HCT116 (cell line): ENCODE measurements at regions not wholly inside any gene's neighbourhood (a gene's known extent, or its start where the extent isn't known, plus 50 kb on each side); places are given as distances from the start of the nearest gene placed in this dataset.

Source experiments
- ATAC-seq: fragments of 200-7000 bp; cut with Tn5 transposase; 2 replicates; pipeline ENCODE4 v1.9.1; 2020; ENCODE audit warnings: mild to moderate bottlenecking, moderate library complexity
- BruUV-seq: library from RNA; stranded (reverse); fragments of 400-500 nt; replicated peaks from 2 replicates; lab custom pipeline; 2021; lab: Mats Ljungman, UMichigan
- CTCF ChIA-PET: fragments of 300-600 bp; sonication (Branson Sonifier 250); formaldehyde crosslinking; loops from one replicate; lab custom pipeline; 2021; ENCODE audit warnings: antibody characterized with exemption; lab: Charles Lee
- POLR2A ChIA-PET: fragments of 300-600, 350-600 bp; sonication (Branson Sonifier 250); formaldehyde crosslinking; loops from one replicate; lab custom pipeline; 2021; ENCODE audit warnings: antibody characterized with exemption; lab: Charles Lee
- RAD21 ChIA-PET, 2 experiments: fragments of 300-600 bp; sonication (Branson Sonifier 250); formaldehyde crosslinking; loops; one replicate each; lab custom pipeline; 2023; ENCODE audit warnings: low total read pairs in 2 of 2; ENCODE audit not compliant: uncharacterized antibody in 2 of 2, unreplicated experiment in 2 of 2, low non-redundant PET in 1 of 2; lab: Charles Lee
- DNase-seq: peaks from one replicate; pipeline ENCODE4 v3.0.0-alpha.2; 2010; ENCODE audit warnings: low read depth, low spot score
- H2AFZ ChIP-seq: fragments of 200-600 bp; shearing (Covaris generic), sonication (generic); 2 replicates; pipeline ENCODE4 v1.6.1; 2017; ENCODE audit warnings: low read depth, mixed run types, mixed read lengths, antibody characterized with exemption, low read length; ENCODE audit not compliant: poor library complexity, severe bottlenecking
- H3K27ac ChIP-seq: 2 replicates; pipeline ENCODE4 v1.5.1; 2012; ENCODE audit warnings: low read depth, low read length
- H3K27me3 ChIP-seq: fragments of 200-600 bp; sonication (generic); 2 replicates; pipeline ENCODE4 v1.6.1; 2016; ENCODE audit warnings: mixed run types, low read length, mixed read lengths; ENCODE audit not compliant: insufficient read depth
- H3K36me3 ChIP-seq, 2 experiments: fragments of 200-500 bp in 1 of 2; fragments of 200-600 bp in 1 of 2; sonication (Bioruptor generic) in 1 of 2; sonication (generic) in 1 of 2; 2 replicates each; pipeline versions ENCODE4 v1.5.1 to v1.6.1; 2014 to 2016; ENCODE audit warnings: low read length in 2 of 2, inconsistent platforms in 1 of 2, mixed read lengths in 1 of 2, mixed run types in 1 of 2; ENCODE audit not compliant: insufficient read depth in 2 of 2, control insufficient read depth in 1 of 2
- H3K4me1 ChIP-seq, 2 experiments: fragments of 200-600 bp in 1 of 2; sonication (generic) in 1 of 2; 2 replicates each; pipeline versions ENCODE4 v1.5.1 to v1.6.1; 2012 to 2017; ENCODE audit warnings: low read length in 2 of 2, inconsistent platforms in 1 of 2, mild to moderate bottlenecking in 1 of 2, mixed read lengths in 1 of 2, mixed run types in 1 of 2, moderate library complexity in 1 of 2; ENCODE audit not compliant: insufficient read depth in 2 of 2, control insufficient read depth in 1 of 2
- H3K4me2 ChIP-seq: fragments of 200-600 bp; sonication (generic); 2 replicates; pipeline ENCODE4 v1.6.1; 2017; ENCODE audit warnings: mixed run types, low read length, mixed read lengths
- H3K4me3 ChIP-seq, 2 experiments: fragments of 200-600 bp in 1 of 2; sonication (generic) in 1 of 2; replicated peaks in 1 of 2; 2 replicates each; pipeline ENCODE4 v1.5.1; 2011 to 2016; ENCODE audit warnings: low read length in 2 of 2, control low read depth in 1 of 2, low read depth in 1 of 2, mild to moderate bottlenecking in 1 of 2, mixed read lengths in 1 of 2, mixed run types in 1 of 2
- H3K79me2 ChIP-seq: fragments of 200-600 bp; sonication (generic); 2 replicates; pipeline ENCODE4 v1.6.1; 2017; ENCODE audit warnings: mild to moderate bottlenecking, mixed run types, low read length, moderate library complexity, mixed read lengths; ENCODE audit not compliant: insufficient read depth
- H3K9ac ChIP-seq: fragments of 200-600 bp; sonication (generic); 2 replicates; pipeline ENCODE4 v1.6.1; 2016; ENCODE audit warnings: low read length, mixed read lengths
- H3K9me2 ChIP-seq: fragments of 200-600 bp; sonication (generic), shearing (Covaris generic); 2 replicates; pipeline ENCODE4 v1.6.1; 2017; ENCODE audit warnings: mixed run types, mild to moderate bottlenecking, moderate library complexity; ENCODE audit not compliant: insufficient read depth
- H3K9me3 ChIP-seq, 2 experiments: fragments of 200-500 bp in 1 of 2; fragments of 200-600 bp in 1 of 2; sonication (Bioruptor generic) in 1 of 2; sonication (generic) in 1 of 2; 2 replicates each; pipeline ENCODE4 v1.6.1; 2014 to 2017; ENCODE audit warnings: low read length in 2 of 2, mixed read lengths in 2 of 2, inconsistent platforms in 1 of 2, low read depth in 1 of 2, mild to moderate bottlenecking in 1 of 2, mixed run types in 1 of 2, moderate library complexity in 1 of 2; ENCODE audit not compliant: control insufficient read depth in 1 of 2, insufficient read depth in 1 of 2
- H4K20me1 ChIP-seq: fragments of 200-600 bp; sonication (generic), shearing (Covaris generic); 2 replicates; pipeline ENCODE4 v1.6.1; 2017; ENCODE audit warnings: mixed run types, mild to moderate bottlenecking, moderate library complexity; ENCODE audit not compliant: insufficient read depth
- ATF3 ChIP-seq: IDR thresholded peaks from 2 replicates; pipeline ENCODE4 v1.6.1; 2012
- CBX3 ChIP-seq: IDR thresholded peaks from 2 replicates; pipeline ENCODE4 v1.6.1; 2012; ENCODE audit warnings: low read depth
- CEBPB ChIP-seq: IDR thresholded peaks from 2 replicates; pipeline ENCODE4 v1.6.1; 2012; ENCODE audit warnings: low read depth
- ELF1 ChIP-seq: IDR thresholded peaks from 2 replicates; pipeline ENCODE4 v1.6.1; 2012; ENCODE audit warnings: low read depth, borderline replicate concordance
- EZH2 ChIP-seq: fragments of 200-600 bp; sonication (generic); IDR thresholded peaks from 2 replicates; pipeline ENCODE4 v1.6.1; 2017; ENCODE audit warnings: antibody characterized with exemption, mixed run types
- EZH2phosphoT487 ChIP-seq: fragments of 200-600 bp; IDR thresholded peaks from 2 replicates; pipeline ENCODE4 v1.6.1; 2018; ENCODE audit warnings: antibody characterized with exemption, borderline replicate concordance
- FOSL1 ChIP-seq: IDR thresholded peaks from 2 replicates; pipeline ENCODE4 v1.6.1; 2012; ENCODE audit warnings: low read depth
- JUND ChIP-seq: IDR thresholded peaks from 2 replicates; pipeline ENCODE4 v1.6.1; 2012
- MAX ChIP-seq: IDR thresholded peaks from 2 replicates; pipeline ENCODE4 v1.6.1; 2012
- POLR2A ChIP-seq: IDR thresholded peaks from 2 replicates; pipeline ENCODE4 v1.7.0; 2011; ENCODE audit warnings: borderline replicate concordance; ENCODE audit not compliant: insufficient read depth, insufficient read length; ENCODE audit errors: extremely low read depth
- RAD21 ChIP-seq: IDR thresholded peaks from 2 replicates; pipeline ENCODE4 v1.6.1; 2012; ENCODE audit warnings: low read depth, mild to moderate bottlenecking
- REST ChIP-seq: IDR thresholded peaks from 2 replicates; pipeline ENCODE4 v1.6.1; 2012; ENCODE audit warnings: low read depth
- SIN3A ChIP-seq: IDR thresholded peaks from 2 replicates; pipeline ENCODE4 v1.6.1; 2012; ENCODE audit warnings: low read depth
- TCF7L2 ChIP-seq: IDR thresholded peaks from 2 replicates; pipeline ENCODE4 v1.7.0; 2011; ENCODE audit warnings: borderline replicate concordance, inconsistent platforms; ENCODE audit not compliant: insufficient read depth, insufficient read length; ENCODE audit errors: extremely low read depth
- YY1 ChIP-seq: IDR thresholded peaks from 2 replicates; pipeline ENCODE4 v1.6.1; 2011; ENCODE audit warnings: low read length, low read depth, moderate library complexity, mild to moderate bottlenecking; ENCODE audit not compliant: insufficient replicate concordance; ENCODE audit errors: extremely low read depth
- ZBTB33 ChIP-seq: IDR thresholded peaks from 2 replicates; pipeline ENCODE4 v1.6.1; 2011; ENCODE audit warnings: mild to moderate bottlenecking, low read length, moderate library complexity; ENCODE audit not compliant: insufficient replicate concordance; ENCODE audit errors: extremely low read depth
- ZFX ChIP-seq: fragments of 450-650 bp; IDR thresholded peaks from 2 replicates; pipeline ENCODE4 v1.6.1; 2017
- ZNF274 ChIP-seq: fragments of 200-500 bp; sonication (Bioruptor generic); IDR thresholded peaks from 2 replicates; pipeline ENCODE4 v1.6.1; 2014; ENCODE audit warnings: mild to moderate bottlenecking, low read depth, low read length, inconsistent platforms
- intact Hi-C: fragments of 100-400 bp; cut with micrococcal nuclease; formaldehyde crosslinking; loops from 2 replicates; pipeline ENCODE4 v1.10.0; 2022

GRCh38 chr2:228956701-228957474 is 314.2 kb downstream of the PID1 start:
- no peaks in the 10 kb centered on the region for H3K9me3 ChIP-seq
- intact Hi-C loops, result no loop called here
- H3K36me3 ChIP-seq, result no peaks in the 10 kb centered on the region
- DNase-seq, result no peak
- H3K4me2 ChIP-seq, result no peak overlapping the region
- H3K27ac ChIP-seq, result no peak overlapping the region
- POLR2A ChIA-PET, result no interaction called here
- H3K4me1 ChIP-seq, result no peaks in the 10 kb centered on the region
- H3K9ac ChIP-seq, result no peak overlapping the region
- BruUV-seq, result no TSS peak
- H3K27me3 ChIP-seq, result no peaks in the 10 kb centered on the region
- H3K4me3 ChIP-seq, result no peak overlapping the region
- RAD21 ChIA-PET, result no interaction called here
- H3K79me2 ChIP-seq, result no peaks in the 10 kb centered on the region
- CTCF ChIA-PET, result no interaction called here
- H3K9me2 ChIP-seq, result no peaks in the 10 kb centered on the region
- no peak for TF ChIP-seq RAD21
- no peak for TF ChIP-seq ELF1
- TF ChIP-seq FOSL1, result no peak
- TF ChIP-seq ZFX, result no peak
- TF ChIP-seq MAX, result no peak
- TF ChIP-seq JUND, result no peak
- TF ChIP-seq CEBPB, result no peak
- no peak for TF ChIP-seq CBX3
- TF ChIP-seq ZBTB33, result no peak
- TF ChIP-seq EZH2, result no peak
- no peak for TF ChIP-seq ATF3
- no peak for TF ChIP-seq EZH2phosphoT487
- no peak for TF ChIP-seq YY1
- TF ChIP-seq REST, result no peak
- TF ChIP-seq SIN3A, result no peak
- TF ChIP-seq ZNF274, result no peak
- TF ChIP-seq POLR2A, result no peak
- TF ChIP-seq TCF7L2, result no peak
- no peak for ATAC-seq
- H4K20me1 ChIP-seq, result no peaks in the 10 kb centered on the region
- H2AFZ ChIP-seq, result no peak overlapping the region
